NCI-H2081 (cell line): ENCODE measurements at regions not wholly inside any gene's neighbourhood (a gene's known extent, or its start where the extent isn't known, plus 50 kb on each side); places are given as distances from the start of the nearest gene placed in this dataset.
A peak's percentile ranks its signal among the peaks of the same experiment; 100 is the strongest.
"Not testable (repeated sequence)": the region's sequence is repeated elsewhere in the genome, so short reads cannot be mapped to it uniquely, and the experiment has no call there.

Experiments
- DNase-seq, 2 experiments: peaks; one replicate each; lab custom pipeline; 2025; lab: John Stamatoyannopoulos, UW

DNA sequence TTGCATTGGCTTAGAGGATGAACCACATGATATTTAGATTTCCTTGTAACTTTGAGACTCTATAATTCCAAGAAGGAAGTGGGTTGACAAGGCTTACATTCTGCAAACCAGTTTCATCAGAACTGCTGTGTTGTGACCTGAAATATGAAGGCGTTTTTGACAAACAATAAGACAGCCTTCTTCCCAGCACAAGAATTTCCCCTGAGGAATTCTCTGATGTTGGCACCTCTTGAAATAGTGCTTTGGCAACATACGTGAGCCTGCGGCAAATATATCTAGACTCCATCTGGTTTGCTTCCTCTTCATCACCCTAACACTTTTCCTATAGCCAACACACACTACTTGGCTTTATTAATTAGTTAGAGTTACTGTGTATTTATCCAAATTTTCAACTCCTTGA, 585.5 kb upstream of the SOX9 start:
- no peak for DNase-seq

DNA sequence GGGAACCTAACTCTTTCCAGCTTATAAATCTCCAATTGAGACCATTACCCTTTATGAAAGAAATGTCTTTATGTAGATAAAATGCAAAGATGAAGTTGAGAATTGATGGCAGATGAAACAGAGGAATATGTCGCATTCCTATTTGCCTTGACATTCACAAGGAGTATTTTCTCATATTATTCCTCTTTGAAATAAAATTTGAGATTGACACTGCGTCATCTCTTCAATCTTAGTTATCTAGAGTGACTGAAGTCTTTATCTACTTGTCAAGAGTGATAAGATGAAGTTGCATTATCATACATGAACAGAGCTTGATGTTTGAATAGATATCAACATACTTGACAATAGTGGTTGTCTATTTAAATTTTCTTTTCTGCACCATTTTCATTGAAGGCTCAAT, 574.4 kb upstream of the SOX9 start:
- no peak for DNase-seq

DNA sequence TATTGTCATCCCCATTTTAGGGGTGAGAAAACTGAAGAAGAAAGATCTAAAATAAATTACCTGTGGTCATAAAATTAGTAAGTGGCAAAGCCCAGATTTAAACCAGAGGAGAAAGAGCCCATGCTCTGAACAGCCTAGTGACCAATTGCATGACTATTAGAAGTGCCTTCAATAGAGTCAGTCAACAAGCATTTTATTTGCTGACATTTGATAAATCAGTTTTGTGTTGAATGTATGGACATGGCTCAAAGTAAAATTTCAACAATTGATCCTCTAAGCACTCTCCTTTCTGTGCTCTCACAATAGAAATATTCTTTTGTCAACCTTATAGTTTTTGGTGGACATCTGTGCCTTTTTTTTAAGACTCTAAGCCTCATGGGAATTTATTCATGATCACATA, 572.9 kb upstream of the SOX9 start:
- DNase-seq = no peak

DNA sequence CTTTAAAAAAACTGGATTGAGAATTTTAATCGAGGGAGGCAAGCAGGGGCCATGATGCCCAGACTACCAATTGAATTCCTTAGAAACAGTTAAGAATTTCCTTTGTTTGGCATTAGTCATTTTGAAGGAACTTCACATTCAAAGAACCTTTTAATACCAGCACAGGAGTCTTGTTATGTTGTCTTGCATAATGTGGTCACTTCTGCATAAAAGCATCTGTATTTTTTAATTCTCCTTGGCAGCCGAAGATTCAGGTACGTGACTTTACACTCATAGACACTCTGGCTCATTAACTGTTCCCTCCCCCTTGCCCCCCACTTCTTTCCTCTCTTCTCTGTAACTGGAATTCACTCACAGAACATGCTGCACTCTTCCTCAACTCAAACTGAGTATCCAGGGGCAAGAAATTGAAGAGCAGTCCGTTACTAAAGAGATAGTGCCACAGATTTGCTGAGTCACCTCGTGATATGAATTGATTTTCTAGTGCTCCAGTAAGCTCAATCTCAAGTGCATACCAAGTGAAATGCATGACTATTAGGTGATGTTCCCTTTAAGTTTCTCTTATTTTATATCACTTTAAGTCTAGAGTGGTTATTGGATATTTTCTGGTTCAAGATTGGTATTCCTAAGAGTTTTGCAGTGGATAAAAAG, 572.2 kb upstream of the SOX9 start:
- no peak for DNase-seq

- DNase-seq = no peak
Measured at GRCh38 chr17:71550675-71551074, 570.1 kb upstream of the SOX9 start.

DNA sequence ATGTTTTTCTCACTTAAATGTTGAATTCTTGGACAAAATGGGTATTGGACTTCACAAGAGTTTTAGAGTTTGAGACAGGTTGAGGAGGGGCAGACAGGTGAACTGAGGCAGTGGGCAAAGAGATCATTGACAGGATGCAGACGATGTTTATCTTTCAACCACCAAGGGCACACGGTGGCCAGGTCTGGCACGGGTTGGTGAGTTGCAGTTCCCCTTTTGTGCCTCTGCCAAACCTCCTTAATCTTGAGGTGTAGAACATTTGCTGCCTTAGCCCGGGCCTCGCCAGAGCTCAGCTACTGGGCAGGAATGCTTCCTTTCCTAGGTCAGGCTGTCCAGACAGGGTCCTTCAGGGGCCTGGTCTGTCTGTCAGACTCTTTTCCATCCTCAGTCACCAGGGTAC, 567.4 kb upstream of the SOX9 start:
- no peak for DNase-seq

- no peak for DNase-seq
Measured at GRCh38 chr17:71558901-71559300, 561.9 kb upstream of the SOX9 start.

DNA sequence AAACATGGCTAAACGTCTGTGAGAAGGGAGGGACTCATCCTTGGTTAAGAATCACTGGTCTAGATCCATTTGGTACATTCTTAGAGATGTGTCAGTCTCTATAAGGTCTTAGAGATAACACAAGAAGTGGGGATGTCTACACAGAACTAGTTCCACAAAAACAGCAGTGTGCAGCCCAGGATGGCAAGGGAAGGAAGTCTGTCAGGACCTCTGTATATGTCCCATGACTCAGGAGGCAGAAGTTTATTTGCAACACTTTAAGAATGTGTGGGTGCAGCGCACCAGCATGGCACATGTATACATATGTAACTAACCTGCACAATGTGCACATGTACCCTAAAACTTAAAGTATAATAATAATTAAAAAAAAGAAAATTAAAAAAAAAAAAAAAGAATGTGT, 548.5 kb upstream of the SOX9 start:
- no peak for DNase-seq

DNA sequence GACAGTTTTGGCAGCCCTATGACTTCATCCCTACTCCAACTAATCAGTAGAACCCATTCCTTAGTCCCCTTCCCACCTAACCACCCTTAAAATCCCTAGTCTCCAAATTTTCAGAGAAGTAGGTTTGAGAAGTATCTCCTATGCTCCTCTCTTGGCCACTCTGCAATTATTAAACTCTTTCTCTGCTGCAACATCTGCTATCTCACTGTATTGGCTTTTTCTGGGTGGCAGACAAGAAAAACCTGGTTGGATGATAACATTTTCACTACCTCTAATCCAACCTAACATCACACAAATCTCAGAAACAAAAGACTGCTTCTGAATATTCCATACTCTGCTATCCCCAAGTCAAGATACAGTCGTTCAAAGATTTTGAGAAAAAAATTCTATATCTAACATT, 542.4 kb upstream of the SOX9 start:
- no peak for DNase-seq

DNA sequence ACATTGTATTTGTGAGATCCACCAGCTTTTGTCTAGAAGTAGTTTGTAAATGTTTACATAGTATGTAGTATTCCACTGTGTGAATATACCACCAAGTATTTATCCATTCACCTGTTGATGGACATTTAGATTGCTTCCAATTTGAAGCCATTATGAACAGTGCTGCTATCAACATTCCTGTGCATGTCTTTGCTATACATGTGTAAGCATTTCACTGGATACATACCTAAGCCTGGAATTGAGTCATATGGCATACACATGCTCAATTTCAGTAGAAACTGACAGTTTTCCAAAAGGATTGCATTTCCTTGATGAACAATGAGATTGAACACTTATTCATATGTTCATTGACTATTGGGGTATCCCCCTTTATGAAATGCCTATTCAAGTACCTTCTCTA, 540.6 kb upstream of the SOX9 start:
- no peak for DNase-seq

GRCh38 chr17:71585540-71585939, 535.3 kb upstream of the SOX9 start:
- DNase-seq = no peak

DNA sequence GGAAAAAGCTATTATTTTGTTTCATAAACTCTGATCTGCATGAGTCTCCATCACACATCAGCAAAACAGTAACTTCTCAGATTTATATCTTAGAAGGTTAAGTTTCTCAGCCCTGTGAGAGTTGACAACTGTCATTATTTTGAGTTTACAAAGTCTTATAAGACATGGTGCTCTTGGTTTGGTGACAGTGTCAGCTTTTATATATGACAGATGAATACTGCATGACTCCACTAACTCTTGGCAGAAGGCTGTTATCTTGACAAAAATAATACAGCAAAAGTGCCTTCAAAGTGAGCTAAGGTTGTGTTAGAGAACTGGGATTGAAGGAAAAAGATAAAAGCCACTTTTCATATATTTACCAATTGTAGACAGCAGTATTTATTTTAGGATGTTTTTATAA, 528.4 kb upstream of the SOX9 start:
- DNase-seq = no peak

DNA sequence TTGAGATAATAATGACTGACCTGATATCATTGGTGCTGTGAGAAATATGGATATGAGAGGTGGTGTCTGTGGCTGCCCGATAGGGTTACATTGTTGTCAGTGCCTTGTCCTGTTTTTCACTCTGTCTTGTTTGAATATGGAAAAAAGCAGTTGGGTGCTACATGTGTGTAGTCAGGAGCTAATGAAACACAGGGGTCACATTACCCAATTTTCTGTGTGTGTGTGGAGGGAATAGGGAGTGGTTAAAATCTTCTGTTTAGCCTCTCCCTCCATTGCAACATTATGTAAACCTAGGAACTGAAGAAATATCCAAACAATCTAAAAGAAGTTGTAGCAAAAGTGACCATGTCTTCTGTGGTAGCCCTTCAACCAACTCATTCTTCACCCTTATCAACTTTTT, 527.7 kb upstream of the SOX9 start:
- no peak for DNase-seq

- not testable (repeated sequence) for DNase-seq
Measured at GRCh38 chr17:71599583-71599982, 521.2 kb upstream of the SOX9 start.

- DNase-seq = no peak
Measured at GRCh38 chr17:71600137-71600789, 520.6 kb upstream of the SOX9 start.

DNA sequence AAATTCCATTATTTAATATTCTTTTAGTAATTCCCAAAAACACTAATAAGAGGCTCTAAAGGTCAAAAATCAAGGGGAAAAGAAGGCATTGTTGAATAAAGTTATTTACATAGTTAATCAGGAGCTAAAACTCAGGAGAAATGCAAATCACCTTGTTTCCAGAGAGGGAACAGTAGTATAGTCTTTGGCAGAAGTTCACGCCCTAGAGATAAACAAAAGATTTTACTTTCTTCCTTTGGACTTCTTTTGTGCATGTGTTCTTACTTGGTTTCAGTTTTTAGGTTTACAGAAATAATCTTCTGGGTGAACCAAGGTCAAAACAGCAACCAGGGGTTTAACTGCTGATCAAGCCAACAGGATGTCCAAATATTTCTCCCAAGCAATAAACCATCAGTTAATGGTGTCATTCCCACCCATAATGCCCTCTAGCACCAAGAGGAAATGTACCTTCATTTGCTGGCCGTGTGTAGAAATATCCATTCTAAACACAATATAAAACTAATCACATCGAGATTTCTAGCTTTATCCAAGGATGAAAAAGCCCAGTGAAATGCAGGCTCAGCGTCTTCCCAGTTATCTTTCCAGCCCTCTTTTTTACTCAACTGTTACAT, 518.8 kb upstream of the SOX9 start:
- no peak for DNase-seq

GRCh38 chr17:71613996-71614395, 506.8 kb upstream of the SOX9 start:
- peak; percentile 41 to 83 for DNase-seq

DNA sequence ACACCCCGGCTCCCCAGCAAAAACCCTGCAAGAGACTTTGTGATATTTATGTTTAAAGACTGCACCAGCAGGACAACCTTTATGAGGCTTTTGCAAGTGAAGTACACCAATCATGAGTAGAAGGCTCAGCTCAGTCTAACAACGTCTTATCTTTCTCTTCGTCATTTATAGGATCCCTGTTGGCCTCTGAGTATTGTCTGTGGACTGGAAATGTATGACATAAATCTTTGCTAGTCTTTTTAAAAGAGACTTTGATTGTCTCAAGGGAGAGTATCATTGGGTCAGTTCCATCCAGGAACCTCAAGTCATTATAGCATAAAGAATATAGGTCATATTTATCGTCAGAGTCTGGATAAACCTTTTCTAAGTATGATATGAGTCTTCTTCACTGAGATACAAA, 505.0 kb upstream of the SOX9 start:
- no peak for DNase-seq

DNA sequence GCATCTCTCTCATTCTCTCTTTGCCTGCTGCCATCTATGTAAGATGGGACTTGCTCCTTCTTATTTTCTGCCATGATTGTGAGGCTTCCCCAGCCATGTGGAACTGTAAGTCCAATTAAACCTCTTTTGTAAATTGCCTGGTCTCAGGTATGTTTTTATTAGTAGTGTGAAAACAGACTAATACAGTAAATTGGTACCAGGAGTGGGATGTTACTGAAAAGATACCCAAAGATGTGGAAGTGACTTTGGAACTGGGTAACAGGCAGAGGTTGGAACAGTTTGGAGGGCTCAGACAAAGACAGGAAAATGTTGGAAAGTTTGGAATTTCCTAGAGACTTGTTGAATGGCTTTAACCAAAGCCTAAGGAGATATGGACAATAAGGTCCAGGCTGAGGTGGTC, 503.1 kb upstream of the SOX9 start:
- DNase-seq = not testable (repeated sequence)

GRCh38 chr17:71625330-71625729, 495.5 kb upstream of the SOX9 start:
- DNase-seq = no peak

- DNase-seq = no peak
Measured at GRCh38 chr17:71628306-71628705, 492.5 kb upstream of the SOX9 start.

DNA sequence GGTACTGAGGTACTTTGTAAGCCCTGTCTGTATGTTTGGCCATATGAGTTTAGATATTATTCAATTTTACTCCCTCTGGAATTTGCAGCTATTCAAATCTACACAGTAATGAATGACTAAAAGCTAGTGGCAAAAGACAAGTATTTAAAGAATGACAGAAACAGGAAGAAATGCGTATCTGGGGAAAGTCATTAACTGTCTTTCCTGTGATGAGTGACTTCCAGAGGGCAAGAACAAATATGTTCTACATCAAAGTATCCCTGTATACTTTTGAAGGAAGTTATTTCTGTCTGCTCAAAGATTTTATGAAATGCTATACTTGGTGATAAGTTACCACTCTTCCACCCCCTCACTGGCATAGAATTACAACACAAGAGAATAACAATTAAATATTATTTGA, 489.3 kb upstream of the SOX9 start:
- no peak for DNase-seq

DNA sequence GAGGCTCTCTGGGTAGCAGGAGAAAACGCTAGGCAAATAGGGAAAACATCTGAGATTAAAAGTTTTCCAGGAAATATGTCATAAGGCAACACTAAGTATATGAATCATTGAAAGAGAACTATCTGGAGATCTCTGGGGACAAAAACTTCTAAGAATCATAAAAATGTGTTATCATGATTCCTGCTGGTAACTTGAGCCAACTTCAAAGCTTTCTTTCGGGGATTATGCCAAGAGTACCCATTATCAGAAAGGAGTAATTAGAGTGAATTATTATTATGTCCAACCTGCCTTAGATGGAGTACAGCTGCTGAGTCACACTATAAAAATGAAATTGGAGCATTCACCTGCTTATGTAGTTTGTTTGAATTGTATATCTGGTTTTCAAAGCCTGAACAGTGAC, 488.5 kb upstream of the SOX9 start:
- peak; percentile 32 to 84 for DNase-seq

GRCh38 chr17:71633391-71633849, 487.4 kb upstream of the SOX9 start:
- no peak for DNase-seq
